Panc1 (cell line): ENCODE measurements at regions not wholly inside any gene's neighbourhood (a gene's known extent, or its start where the extent isn't known, plus 50 kb on each side); places are given as distances from the start of the nearest gene placed in this dataset.
"Not testable (repeated sequence)": the region's sequence is repeated elsewhere in the genome, so short reads cannot be mapped to it uniquely, and the experiment has no call there.

Experiments
- POLR2AphosphoS5 ChIP-seq: IDR thresholded peaks from 2 replicates; pipeline ENCODE4 v1.6.1; 2012; ENCODE audit warnings: mild to moderate bottlenecking, low read depth, low read length, moderate library complexity
- SIN3A ChIP-seq: IDR thresholded peaks from 2 replicates; pipeline ENCODE4 v1.6.1; 2012; ENCODE audit warnings: low read depth, mild to moderate bottlenecking, low read length, moderate library complexity, borderline replicate concordance; ENCODE audit not compliant: insufficient read depth
- TF ChIP-seq, protein P1 (sequence below): fragments of 450-650 bp; IDR thresholded peaks from 2 replicates; pipeline ENCODE4 v1.5.1; 2017; ENCODE audit warnings: mild to moderate bottlenecking

DNA sequence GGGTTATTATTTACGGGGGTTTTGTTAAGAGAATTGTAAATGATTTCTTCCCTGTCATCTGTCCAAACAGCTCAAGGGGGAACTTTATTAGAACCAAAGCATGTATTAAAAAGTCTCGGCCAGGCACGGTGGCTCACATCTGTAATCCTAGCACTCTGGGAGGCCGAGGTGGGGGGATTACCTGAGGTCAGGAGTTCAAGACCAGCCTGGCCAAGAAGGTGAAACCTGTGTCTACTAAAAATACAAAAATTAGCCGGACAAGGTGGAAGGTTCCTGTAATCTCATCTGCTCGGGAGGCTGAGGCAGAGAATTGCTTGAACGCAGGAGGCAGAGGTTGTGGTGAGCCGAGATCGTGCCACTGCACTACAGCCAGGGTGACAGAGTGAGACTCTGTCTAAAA lies 4486.6 kb upstream of the OR11H1 start:
- TF ChIP-seq, protein P1, sequence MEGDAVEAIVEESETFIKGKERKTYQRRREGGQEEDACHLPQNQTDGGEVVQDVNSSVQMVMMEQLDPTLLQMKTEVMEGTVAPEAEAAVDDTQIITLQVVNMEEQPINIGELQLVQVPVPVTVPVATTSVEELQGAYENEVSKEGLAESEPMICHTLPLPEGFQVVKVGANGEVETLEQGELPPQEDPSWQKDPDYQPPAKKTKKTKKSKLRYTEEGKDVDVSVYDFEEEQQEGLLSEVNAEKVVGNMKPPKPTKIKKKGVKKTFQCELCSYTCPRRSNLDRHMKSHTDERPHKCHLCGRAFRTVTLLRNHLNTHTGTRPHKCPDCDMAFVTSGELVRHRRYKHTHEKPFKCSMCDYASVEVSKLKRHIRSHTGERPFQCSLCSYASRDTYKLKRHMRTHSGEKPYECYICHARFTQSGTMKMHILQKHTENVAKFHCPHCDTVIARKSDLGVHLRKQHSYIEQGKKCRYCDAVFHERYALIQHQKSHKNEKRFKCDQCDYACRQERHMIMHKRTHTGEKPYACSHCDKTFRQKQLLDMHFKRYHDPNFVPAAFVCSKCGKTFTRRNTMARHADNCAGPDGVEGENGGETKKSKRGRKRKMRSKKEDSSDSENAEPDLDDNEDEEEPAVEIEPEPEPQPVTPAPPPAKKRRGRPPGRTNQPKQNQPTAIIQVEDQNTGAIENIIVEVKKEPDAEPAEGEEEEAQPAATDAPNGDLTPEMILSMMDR, result not testable (repeated sequence)
- TF ChIP-seq SIN3A, POLR2AphosphoS5: not testable (repeated sequence)
